ENCODE measurements at regions not wholly inside any gene's neighbourhood (a gene's known extent, or its start where the extent isn't known, plus 50 kb on each side); places are given as distances from the start of the nearest gene placed in this dataset.

DNA sequence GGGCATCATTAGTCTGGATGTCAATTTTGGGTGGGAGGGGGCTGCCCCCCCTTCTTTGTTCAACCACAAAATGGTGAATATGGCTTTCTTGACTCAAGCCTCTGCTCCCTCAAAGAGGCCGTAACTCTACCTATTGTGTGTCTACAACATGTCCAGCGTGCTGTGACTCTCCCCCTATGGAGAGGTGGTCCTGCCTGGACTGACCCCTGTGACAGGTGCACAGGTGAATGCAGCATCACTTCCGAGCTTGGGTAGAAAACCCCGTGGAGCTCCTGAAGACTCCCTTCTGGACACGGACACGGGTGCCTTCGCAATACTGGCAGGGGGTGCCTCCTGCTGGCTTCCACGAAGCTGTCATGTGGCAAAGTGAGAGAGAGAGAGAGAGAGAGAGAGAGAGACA, 397.8 kb downstream of the GALR1 start:
- no peak overlapping the region for H3K27ac Mint-ChIP-seq (ENCODE audit: unreplicated experiment)

DNA sequence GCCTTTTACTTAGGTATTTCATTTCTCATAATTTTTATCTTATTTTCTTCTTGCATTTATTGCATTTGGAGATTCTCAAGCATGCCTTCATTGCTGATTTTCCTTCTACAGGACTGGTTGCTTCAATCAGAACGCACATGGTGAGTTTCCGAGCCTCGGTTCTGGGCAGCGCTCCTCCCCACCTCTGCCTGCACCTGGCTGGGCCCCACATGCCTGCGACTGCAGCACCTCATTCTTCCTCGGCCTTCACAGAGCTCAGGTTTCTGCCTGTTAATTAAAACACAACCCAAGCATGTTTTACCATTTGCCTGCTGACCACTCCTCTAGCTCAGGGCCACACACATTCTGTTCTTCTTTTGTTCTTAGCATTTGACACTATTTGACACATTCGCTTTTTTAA, 398.8 kb downstream of the GALR1 start:
- TF ChIP-seq, protein P1, sequence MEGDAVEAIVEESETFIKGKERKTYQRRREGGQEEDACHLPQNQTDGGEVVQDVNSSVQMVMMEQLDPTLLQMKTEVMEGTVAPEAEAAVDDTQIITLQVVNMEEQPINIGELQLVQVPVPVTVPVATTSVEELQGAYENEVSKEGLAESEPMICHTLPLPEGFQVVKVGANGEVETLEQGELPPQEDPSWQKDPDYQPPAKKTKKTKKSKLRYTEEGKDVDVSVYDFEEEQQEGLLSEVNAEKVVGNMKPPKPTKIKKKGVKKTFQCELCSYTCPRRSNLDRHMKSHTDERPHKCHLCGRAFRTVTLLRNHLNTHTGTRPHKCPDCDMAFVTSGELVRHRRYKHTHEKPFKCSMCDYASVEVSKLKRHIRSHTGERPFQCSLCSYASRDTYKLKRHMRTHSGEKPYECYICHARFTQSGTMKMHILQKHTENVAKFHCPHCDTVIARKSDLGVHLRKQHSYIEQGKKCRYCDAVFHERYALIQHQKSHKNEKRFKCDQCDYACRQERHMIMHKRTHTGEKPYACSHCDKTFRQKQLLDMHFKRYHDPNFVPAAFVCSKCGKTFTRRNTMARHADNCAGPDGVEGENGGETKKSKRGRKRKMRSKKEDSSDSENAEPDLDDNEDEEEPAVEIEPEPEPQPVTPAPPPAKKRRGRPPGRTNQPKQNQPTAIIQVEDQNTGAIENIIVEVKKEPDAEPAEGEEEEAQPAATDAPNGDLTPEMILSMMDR (conservative IDR thresholded peaks at IDR 0.05): no peak
- H3K36me3 Mint-ChIP-seq (ENCODE audit: low read depth): no peaks in the 10 kb centered on the region
- no peaks in the 10 kb centered on the region for H3K4me1 Mint-ChIP-seq
- H3K9me3 Mint-ChIP-seq: no peaks in the 10 kb centered on the region
- peaks cover 30% of the 10 kb centered on the region for H3K27me3 Mint-ChIP-seq (ENCODE audit: low read depth)
- no peak overlapping the region for H3K4me3 Mint-ChIP-seq
- H3K27ac Mint-ChIP-seq (ENCODE audit: unreplicated experiment): no peak overlapping the region
- DNase-seq (ENCODE audit: low read depth, low spot score): no peak

More for the DNA sequence above, 397.8 kb downstream of the GALR1 start:
- Mint-ChIP-seq H3K4me1 (no peaks in the 10 kb centered on the region), H3K36me3 (ENCODE audit: low read depth) (no peaks in the 10 kb centered on the region), H3K4me3 (no peak overlapping the region), H3K27me3 (ENCODE audit: low read depth) (peaks cover 30% of the 10 kb centered on the region), H3K9me3 (no peaks in the 10 kb centered on the region)
- TF ChIP-seq, protein P1 (conservative IDR thresholded peaks at IDR 0.05): no peak
- DNase-seq (ENCODE audit: low read depth, low spot score): no peak

DNA sequence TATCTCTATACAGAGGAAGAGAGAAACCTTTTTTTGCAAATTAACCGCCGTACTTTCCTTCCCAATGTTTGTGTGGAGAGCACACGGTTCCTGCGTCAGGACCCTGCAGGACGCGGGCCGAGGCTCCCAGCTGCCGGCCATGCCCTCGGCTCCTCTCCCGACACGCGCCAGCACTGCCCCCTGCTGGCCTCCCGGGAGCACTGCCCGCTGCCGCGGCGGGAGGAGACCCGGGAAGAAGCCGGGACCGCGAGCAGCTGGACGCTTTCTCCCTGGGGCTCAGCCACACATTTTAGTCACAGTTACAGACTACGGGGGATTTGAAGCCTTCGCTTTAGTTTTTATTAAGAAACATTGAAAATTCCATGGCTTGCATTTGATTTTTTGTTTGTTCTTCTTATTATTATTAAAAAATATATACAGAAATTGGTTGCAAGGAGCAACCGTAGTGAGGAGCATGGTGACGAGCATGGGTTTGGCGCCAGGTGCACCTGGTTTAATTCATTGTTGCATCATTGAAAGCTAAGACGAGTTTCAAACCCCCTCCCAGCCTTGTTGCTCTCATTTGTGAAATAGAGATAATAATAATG, 401.2 kb downstream of the GALR1 start:
- TF ChIP-seq, protein P1 (conservative IDR thresholded peaks at IDR 0.05): peak; percentile 97
- no peak overlapping the region for H3K4me3 Mint-ChIP-seq
- no peaks in the 10 kb centered on the region for H3K4me1 Mint-ChIP-seq

DNA sequence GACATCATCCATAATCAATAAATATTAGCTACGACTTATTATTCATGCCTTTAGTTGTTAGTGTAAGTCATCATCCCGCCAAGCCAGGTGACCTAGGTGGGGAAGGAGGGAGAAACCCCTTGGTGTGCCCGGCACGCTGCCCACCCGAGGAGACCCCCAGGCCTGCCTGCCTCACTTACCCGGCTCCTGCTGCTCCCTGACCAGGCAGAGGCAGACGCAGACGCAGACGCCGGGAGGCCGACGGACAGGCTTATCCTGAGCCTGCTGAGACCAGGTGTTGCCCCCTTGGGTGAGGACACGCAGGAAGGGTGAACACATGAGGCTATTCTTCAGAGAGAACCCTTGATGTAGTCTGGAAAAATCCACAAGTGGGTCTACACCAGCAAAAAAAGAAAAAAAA, 401.8 kb downstream of the GALR1 start:
- TF ChIP-seq, protein P1 (conservative IDR thresholded peaks at IDR 0.05): no peak
- DNase-seq (ENCODE audit: low read depth, low spot score): no peak
- Mint-ChIP-seq H3K27ac (ENCODE audit: unreplicated experiment) (no peak overlapping the region), H3K27me3 (ENCODE audit: low read depth) (peaks cover 16% of the 10 kb centered on the region), H3K4me3 (no peak overlapping the region), H3K36me3 (ENCODE audit: low read depth) (no peaks in the 10 kb centered on the region), H3K4me1 (no peaks in the 10 kb centered on the region), H3K9me3 (no peaks in the 10 kb centered on the region)

More for the DNA sequence above, 401.2 kb downstream of the GALR1 start:
- Mint-ChIP-seq H3K36me3 (ENCODE audit: low read depth) (no peaks in the 10 kb centered on the region), H3K27ac (ENCODE audit: unreplicated experiment) (no peak overlapping the region), H3K9me3 (no peaks in the 10 kb centered on the region), H3K27me3 (ENCODE audit: low read depth) (peaks cover 20% of the 10 kb centered on the region)
- DNase-seq (ENCODE audit: low read depth, low spot score): peak; percentile 88

DNA sequence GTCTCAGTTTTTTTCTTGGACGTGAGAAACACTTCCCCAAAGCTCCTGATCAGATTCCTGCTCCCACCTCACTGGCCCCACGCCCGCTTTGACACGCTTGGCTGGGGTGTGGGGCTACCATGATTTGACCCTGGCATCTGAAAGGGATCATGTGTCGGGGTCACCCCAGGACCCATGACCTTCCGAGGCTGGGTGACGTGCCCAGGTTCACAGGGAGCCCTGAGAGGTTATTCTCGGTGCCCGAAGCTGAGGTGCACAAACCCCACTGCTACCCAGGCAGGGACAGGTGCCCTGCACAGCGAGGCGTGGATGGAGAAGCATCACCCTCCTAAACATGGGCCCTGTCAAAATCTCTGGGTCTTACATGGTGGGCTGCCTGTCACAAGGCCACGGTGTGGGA, 404.1 kb downstream of the GALR1 start:
- no peaks in the 10 kb centered on the region for H3K4me1 Mint-ChIP-seq
- TF ChIP-seq, protein P1 (conservative IDR thresholded peaks at IDR 0.05): no peak
- no peaks in the 10 kb centered on the region for H3K36me3 Mint-ChIP-seq (ENCODE audit: low read depth)
- H3K4me3 Mint-ChIP-seq: no peak overlapping the region
- no peak overlapping the region for H3K27ac Mint-ChIP-seq (ENCODE audit: unreplicated experiment)
- no peaks in the 10 kb centered on the region for H3K9me3 Mint-ChIP-seq
- peaks cover 9% of the 10 kb centered on the region for H3K27me3 Mint-ChIP-seq (ENCODE audit: low read depth)
- DNase-seq (ENCODE audit: low read depth, low spot score): no peak

Data from neural crest cell (in vitro differentiated cells).